Colonic mucosa (tissue), 4 donors: ENCODE measurements at regions not wholly inside any gene's neighbourhood (a gene's known extent, or its start where the extent isn't known, plus 50 kb on each side); places are given as distances from the start of the nearest gene placed in this dataset.

Source experiments
- DNase-seq: peaks from one replicate; pipeline ENCODE4 v3.0.0-alpha.2; 2020
- H3K27ac ChIP-seq: fragments of 200-600 bp; one replicate; pipeline ENCODE4 v1.8.0; 2021
- H3K27me3 ChIP-seq: fragments of 200-600 bp; one replicate; pipeline ENCODE4 v1.8.0; 2021
- H3K36me3 ChIP-seq: fragments of 200-600 bp; one replicate; pipeline ENCODE4 v1.8.0; 2021
- H3K4me1 ChIP-seq: fragments of 200-600 bp; one replicate; pipeline ENCODE4 v1.8.0; 2021; ENCODE audit warnings: mild to moderate bottlenecking
- H3K4me3 ChIP-seq: fragments of 200-600 bp; one replicate; pipeline ENCODE4 v1.8.0; 2021
- H3K9ac ChIP-seq, 2 donors: one replicate each; pipeline ENCODE4 v1.7.0; 2013; ENCODE audit warnings: control low read depth in 2 of 2, low read depth in 2 of 2, low read length in 2 of 2
- H3K9me3 ChIP-seq: fragments of 200-600 bp; one replicate; pipeline ENCODE4 v1.8.0; 2021
- intact Hi-C: fragments of 100-400 bp; cut with DNase I; formaldehyde crosslinking; loops from one replicate; pipeline ENCODE4 v1.14.1; 2022
- TF ChIP-seq, protein P1 (sequence below): fragments of 200-600 bp; IDR thresholded peaks from one replicate; pipeline ENCODE4 v1.8.0; 2022; ENCODE audit warnings: antibody characterized with exemption, mild to moderate bottlenecking
- donor health status: healthy.
- donor health status: DM: no; HTN: no; CAD: no.
- donor health status: DM: no; HTN: no; CAD: no.

DNA sequence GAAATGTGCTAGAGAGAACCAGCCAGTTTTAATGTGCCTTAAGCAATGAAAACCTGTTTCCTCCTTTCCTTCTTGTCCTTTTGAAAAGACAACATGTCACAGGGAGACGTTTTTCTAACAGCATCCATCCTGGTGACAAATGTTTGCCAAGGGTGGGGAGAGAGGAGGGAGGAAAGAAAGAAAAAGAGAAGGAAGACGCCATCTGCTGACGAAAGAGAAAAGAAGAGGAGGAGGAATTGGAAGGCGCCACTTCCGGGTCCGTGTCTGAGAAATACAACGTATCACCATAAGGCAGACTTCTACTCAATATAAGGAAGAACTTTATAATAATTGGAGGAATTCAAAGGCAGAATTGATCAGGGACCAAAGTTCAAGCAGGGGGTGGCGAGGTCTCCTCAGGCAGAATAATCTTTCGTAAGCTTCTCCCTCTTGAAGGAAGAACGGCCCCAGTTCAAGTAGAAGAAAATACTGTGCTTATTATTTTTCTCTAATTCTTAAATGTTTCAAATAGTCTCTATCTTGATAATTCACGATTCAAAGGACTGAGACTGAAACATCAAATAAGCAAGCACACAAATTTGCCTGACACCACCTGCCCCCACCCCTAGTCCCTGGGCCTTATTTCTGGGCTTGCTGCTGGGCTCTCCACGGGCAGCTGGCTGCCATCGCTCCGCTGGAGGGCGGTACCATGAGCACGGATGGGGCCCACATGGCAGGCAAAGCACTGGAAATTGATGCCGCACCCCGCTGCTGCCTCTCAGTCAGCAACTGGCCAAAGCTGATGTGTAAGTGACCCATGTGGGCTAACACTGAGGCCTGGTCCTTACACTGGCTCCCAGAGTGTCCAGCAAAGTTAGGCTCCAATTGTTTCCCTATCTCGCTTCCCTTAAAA is 273.7 kb upstream of the KLF14 start:
- DNase-seq = peak; percentile 86
- H3K9ac ChIP-seq = peak overlapping the region in 1 of 2 donors; percentile 65
- TF ChIP-seq, protein P1, sequence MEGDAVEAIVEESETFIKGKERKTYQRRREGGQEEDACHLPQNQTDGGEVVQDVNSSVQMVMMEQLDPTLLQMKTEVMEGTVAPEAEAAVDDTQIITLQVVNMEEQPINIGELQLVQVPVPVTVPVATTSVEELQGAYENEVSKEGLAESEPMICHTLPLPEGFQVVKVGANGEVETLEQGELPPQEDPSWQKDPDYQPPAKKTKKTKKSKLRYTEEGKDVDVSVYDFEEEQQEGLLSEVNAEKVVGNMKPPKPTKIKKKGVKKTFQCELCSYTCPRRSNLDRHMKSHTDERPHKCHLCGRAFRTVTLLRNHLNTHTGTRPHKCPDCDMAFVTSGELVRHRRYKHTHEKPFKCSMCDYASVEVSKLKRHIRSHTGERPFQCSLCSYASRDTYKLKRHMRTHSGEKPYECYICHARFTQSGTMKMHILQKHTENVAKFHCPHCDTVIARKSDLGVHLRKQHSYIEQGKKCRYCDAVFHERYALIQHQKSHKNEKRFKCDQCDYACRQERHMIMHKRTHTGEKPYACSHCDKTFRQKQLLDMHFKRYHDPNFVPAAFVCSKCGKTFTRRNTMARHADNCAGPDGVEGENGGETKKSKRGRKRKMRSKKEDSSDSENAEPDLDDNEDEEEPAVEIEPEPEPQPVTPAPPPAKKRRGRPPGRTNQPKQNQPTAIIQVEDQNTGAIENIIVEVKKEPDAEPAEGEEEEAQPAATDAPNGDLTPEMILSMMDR = no peak
- H3K27ac ChIP-seq = peak overlapping the region; percentile 54
- H3K27me3 ChIP-seq = no peaks in the 10 kb centered on the region
- H3K9me3 ChIP-seq = no peaks in the 10 kb centered on the region
- intact Hi-C loops = loop anchor here (5.0 kb wide), 1 partner anchor 110 kb away; no protein-coding TSS in a partner anchor
- no peak overlapping the region for H3K4me3 ChIP-seq
- H3K36me3 ChIP-seq = no peaks in the 10 kb centered on the region
- peaks cover 20% of the 10 kb centered on the region for H3K4me1 ChIP-seq

DNA sequence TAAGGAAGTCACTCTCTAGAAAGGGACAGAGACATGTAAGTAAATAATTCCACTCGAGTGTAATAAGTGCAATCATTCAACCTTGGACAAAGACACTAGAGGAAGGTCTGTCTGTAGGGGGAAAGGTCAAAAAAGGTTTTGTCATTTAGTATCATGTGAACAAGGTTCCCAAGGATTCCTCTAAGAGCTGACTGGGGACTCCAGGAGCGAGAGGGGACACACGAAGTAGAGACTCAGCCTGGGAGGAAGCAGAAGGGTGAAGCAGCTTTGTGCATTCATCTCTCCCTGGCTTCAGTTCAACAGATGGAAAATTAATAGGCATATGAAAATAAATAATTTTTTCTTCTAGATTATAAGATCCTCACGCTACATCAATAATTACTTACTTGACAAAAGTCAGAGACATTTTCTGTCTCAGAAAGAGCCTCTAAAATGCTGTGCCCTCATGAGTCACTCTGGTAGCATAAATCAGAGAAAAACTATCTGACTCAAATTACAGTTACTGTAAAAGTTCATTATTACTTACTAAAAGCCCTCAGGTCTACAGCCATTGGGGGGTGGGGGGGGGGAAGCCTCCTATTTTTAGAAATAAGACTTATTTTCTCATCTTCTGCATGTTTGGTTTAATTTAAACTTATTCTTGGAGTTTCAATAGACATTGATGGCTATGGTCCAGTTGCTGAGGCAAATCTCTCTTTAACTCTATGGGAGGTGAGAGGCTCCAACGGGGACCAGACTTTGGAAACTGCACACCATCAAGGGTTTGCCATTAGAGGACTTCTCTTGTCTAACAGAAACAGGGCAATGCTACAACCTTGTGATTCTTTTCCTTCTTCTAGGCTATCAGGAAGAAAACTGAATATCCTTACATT is 275.1 kb upstream of the KLF14 start:
- Histone ChIP-seq H3K27ac (no peak overlapping the region), H3K9ac (peak overlapping the region in 1 of 2 donors; percentile 16), H3K36me3 (no peaks in the 10 kb centered on the region), H3K4me1 (peaks cover 20% of the 10 kb centered on the region), H3K4me3 (no peak overlapping the region), H3K27me3 (no peaks in the 10 kb centered on the region), H3K9me3 (no peaks in the 10 kb centered on the region)
- no peak for DNase-seq
- intact Hi-C loops = loop anchor here (5.0 kb wide), 1 partner anchor 112 kb away; no protein-coding TSS in a partner anchor
- TF ChIP-seq, protein P1 = no peak

DNA sequence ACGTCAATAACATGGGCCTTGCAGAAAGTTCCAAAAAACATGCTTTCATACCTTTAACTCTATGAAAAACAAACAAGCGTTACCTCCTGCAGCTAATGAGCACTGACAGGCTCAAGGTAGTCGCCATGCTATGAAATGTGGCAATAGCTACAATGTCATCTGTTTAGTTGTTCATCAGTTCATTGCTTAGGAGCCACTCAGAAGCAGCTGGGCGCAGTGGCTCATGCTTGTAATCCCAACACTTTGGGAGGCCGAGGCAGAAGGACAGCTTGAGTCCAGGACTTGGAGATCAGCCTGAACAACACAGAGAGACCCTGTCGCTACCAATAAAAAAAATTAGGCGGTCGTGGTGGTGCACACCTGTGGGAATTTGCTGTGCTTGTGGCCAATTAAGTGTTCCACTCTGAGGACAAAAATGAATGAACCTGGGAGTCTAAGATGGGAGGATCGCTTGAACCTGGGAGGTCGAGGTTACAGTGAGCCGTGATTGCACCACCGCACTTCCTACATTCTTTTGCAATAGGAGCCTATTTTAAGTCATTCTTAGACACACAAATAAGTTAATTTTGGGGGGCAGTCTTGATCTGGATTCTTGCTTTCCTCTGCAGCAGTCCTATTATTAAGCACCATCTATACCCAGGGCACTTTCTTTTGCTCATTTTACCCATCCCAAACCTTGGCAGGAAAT is 276.2 kb upstream of the KLF14 start:
- Histone ChIP-seq H3K4me1 (peaks cover 20% of the 10 kb centered on the region), H3K9ac (no peak overlapping the region), H3K36me3 (no peaks in the 10 kb centered on the region), H3K4me3 (no peak overlapping the region), H3K27me3 (no peaks in the 10 kb centered on the region), H3K27ac (peak overlapping the region; percentile 36), H3K9me3 (no peaks in the 10 kb centered on the region)
- TF ChIP-seq, protein P1 = no peak
- DNase-seq = no peak
- intact Hi-C loops = no loop called here

DNA sequence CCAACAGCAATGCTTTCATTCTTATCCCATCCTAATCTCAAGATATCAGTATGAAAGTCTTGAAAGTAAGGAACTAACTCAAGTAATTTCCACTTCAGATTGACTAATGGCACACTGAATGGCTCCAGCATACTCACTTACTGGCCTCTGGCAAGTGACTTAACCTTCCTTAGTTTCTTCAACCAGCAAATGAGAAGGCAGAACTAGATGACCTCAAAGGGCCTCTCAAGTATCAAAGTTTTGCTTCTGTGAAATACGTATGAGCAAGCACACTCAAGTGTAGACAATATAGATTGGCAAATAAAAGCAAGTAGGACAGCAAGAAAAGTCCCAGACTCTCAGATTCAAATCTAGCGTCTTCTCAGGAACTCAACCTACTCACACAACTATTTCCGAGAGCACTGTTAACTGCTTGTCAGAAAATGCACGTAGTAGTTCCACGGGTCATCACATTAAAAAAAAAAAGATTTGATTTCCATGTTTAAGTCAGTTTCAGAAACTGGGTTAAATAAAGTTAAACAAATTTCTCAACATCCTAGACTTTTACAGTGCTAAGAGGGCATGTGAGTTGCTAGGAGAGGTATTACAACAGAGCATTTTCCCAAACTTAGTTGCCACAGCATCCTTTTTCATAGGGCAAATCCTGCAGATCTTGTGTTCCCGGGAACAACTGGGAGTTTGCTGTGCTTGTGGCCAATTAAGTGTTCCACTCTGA is 276.9 kb upstream of the KLF14 start:
- H3K4me1 ChIP-seq = peaks cover 20% of the 10 kb centered on the region
- DNase-seq = no peak
- peak overlapping the region; percentile 36 for H3K27ac ChIP-seq
- H3K9ac ChIP-seq = no peak overlapping the region
- H3K27me3 ChIP-seq = no peaks in the 10 kb centered on the region
- H3K4me3 ChIP-seq = no peak overlapping the region
- no peaks in the 10 kb centered on the region for H3K36me3 ChIP-seq
- TF ChIP-seq, protein P1 = no peak
- intact Hi-C loops = no loop called here
- H3K9me3 ChIP-seq = no peaks in the 10 kb centered on the region
